Hepatocyte (in vitro differentiated cells): ENCODE measurements at regions not wholly inside any gene's neighbourhood (a gene's known extent, or its start where the extent isn't known, plus 50 kb on each side); places are given as distances from the start of the nearest gene placed in this dataset.

Source experiments
- EZH2 ChIP-seq: fragments of 200-600 bp; sonication (generic); IDR thresholded peaks from 2 replicates; pipeline ENCODE4 v1.6.1; 2016; ENCODE audit warnings: antibody characterized with exemption, mild to moderate bottlenecking, borderline replicate concordance
- EZH2phosphoT487 ChIP-seq: fragments of 200-600 bp; sonication (generic); IDR thresholded peaks from one replicate; pipeline ENCODE4 v1.6.1; 2018; ENCODE audit warnings: antibody characterized with exemption, mild to moderate bottlenecking, low read depth, moderate library complexity; ENCODE audit not compliant: unreplicated experiment, severe bottlenecking
- TF ChIP-seq, protein P1 (sequence below): fragments of 200-600 bp; sonication (generic); IDR thresholded peaks from 2 replicates; pipeline ENCODE4 v1.5.1; 2016; ENCODE audit warnings: antibody characterized with exemption, mild to moderate bottlenecking; ENCODE audit not compliant: poor library complexity

DNA sequence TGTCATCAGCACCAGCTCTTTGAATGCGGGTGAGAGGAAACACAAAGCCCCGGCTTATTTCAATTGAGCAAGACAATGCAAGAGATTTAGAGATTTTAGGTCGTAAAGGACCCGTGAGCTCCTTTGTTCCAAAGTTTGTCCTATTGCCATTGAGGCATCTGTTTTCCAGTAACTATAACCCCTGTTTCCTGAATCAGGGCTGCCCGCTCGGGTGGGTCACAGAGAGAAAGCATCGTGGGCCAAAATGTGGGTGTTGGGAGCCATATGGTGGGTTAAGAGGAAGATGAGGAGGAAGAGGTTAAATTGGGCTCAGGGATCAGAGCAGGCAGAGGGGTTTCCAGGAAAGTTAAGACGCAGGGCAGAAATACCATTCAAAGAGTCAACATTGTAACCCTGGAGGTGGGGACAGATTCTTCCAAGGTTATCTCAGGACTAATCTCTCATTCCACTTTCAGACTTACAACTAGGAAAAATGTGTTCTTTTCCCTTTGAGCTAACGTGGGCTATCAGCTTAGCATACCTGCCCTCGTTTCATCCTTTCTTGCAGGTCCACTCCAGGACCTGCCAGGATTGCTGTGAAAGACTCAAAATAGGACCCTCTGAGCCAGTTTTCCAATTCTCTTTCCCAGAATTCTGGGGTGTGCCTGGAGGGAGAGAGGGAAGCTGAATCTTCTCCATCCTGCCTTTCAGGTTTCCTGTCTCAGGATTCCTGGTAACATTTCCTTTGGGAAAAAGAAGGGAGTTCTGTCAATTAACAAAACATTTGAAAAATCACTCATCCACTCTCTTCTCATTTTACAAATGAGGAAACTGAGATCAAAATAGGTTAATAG lies 95.5 kb upstream of the TAF11L2 start:
- TF ChIP-seq, protein P1, sequence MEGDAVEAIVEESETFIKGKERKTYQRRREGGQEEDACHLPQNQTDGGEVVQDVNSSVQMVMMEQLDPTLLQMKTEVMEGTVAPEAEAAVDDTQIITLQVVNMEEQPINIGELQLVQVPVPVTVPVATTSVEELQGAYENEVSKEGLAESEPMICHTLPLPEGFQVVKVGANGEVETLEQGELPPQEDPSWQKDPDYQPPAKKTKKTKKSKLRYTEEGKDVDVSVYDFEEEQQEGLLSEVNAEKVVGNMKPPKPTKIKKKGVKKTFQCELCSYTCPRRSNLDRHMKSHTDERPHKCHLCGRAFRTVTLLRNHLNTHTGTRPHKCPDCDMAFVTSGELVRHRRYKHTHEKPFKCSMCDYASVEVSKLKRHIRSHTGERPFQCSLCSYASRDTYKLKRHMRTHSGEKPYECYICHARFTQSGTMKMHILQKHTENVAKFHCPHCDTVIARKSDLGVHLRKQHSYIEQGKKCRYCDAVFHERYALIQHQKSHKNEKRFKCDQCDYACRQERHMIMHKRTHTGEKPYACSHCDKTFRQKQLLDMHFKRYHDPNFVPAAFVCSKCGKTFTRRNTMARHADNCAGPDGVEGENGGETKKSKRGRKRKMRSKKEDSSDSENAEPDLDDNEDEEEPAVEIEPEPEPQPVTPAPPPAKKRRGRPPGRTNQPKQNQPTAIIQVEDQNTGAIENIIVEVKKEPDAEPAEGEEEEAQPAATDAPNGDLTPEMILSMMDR, result no peak
- TF ChIP-seq EZH2phosphoT487, result no peak
- no peak for TF ChIP-seq EZH2
